Mesendoderm (in vitro differentiated cells): ENCODE measurements at regions not wholly inside any gene's neighbourhood (a gene's known extent, or its start where the extent isn't known, plus 50 kb on each side); places are given as distances from the start of the nearest gene placed in this dataset.
"Not testable (repeated sequence)": the region's sequence is repeated elsewhere in the genome, so short reads cannot be mapped to it uniquely, and the experiment has no call there.

Experiments used
- DNase-seq: peaks from one replicate; pipeline ENCODE4 v3.0.0; 2013
- H2AK5ac ChIP-seq: 2 replicates; pipeline ENCODE4 v1.6.1; 2013; ENCODE audit warnings: low read length, inconsistent platforms
- H2BK120ac ChIP-seq: 2 replicates; pipeline ENCODE4 v1.6.1; 2013; ENCODE audit warnings: low read depth, mild to moderate bottlenecking, low read length, moderate library complexity, mixed read lengths
- H2BK15ac ChIP-seq: replicated peaks from 2 replicates; pipeline ENCODE4 v1.6.1; 2013; ENCODE audit warnings: low read depth, mild to moderate bottlenecking, moderate library complexity
- H2BK5ac ChIP-seq: 2 replicates; pipeline ENCODE4 v1.6.1; 2013; ENCODE audit warnings: low read length, inconsistent platforms
- H3K18ac ChIP-seq: 2 replicates; pipeline ENCODE4 v1.6.1; 2013; ENCODE audit warnings: mild to moderate bottlenecking, low read length, mixed read lengths
- H3K23ac ChIP-seq: one replicate; pipeline ENCODE4 v1.6.1; 2013; ENCODE audit warnings: low read length
- H3K27ac ChIP-seq: 2 replicates; pipeline ENCODE4 v1.5.1; 2013; ENCODE audit warnings: low read depth, mild to moderate bottlenecking, inconsistent platforms, low read length, moderate library complexity
- H3K27me3 ChIP-seq: 2 replicates; pipeline ENCODE4 v1.6.1; 2013; ENCODE audit warnings: low read length, control low read depth, mild to moderate bottlenecking, inconsistent platforms; ENCODE audit not compliant: insufficient read depth, poor library complexity
- H3K36me3 ChIP-seq: 2 replicates; pipeline ENCODE4 v1.6.1; 2013; ENCODE audit warnings: low read length, inconsistent platforms; ENCODE audit not compliant: control insufficient read depth, insufficient read depth
- H3K4ac ChIP-seq: one replicate; pipeline ENCODE4 v1.6.1; 2013; ENCODE audit warnings: low read depth, mild to moderate bottlenecking, low read length, moderate library complexity
- H3K4me1 ChIP-seq: 2 replicates; pipeline ENCODE4 v1.6.1; 2013; ENCODE audit warnings: low read depth, low read length, inconsistent platforms; ENCODE audit not compliant: control insufficient read depth
- H3K4me2 ChIP-seq: 2 replicates; pipeline ENCODE4 v1.6.1; 2013; ENCODE audit warnings: low read length
- H3K4me3 ChIP-seq: 2 replicates; pipeline ENCODE4 v1.5.1; 2013; ENCODE audit warnings: mild to moderate bottlenecking, low read length
- H3K56ac ChIP-seq: one replicate; pipeline ENCODE4 v1.6.1; 2013; ENCODE audit warnings: low read length
- H3K79me1 ChIP-seq: 2 replicates; pipeline ENCODE4 v1.6.1; 2013; ENCODE audit warnings: low read length, inconsistent platforms
- H3K79me2 ChIP-seq: 2 replicates; pipeline ENCODE4 v1.6.1; 2013; ENCODE audit warnings: mild to moderate bottlenecking, low read length; ENCODE audit not compliant: control insufficient read depth, insufficient read depth
- H3K9ac ChIP-seq: 2 replicates; pipeline ENCODE4 v1.6.1; 2013; ENCODE audit warnings: low read length, inconsistent platforms
- H4K5ac ChIP-seq: one replicate; pipeline ENCODE4 v1.6.1; 2013; ENCODE audit warnings: low read length
- H4K8ac ChIP-seq: one replicate; pipeline ENCODE4 v1.6.1; 2013; ENCODE audit warnings: low read depth, mild to moderate bottlenecking, control low read depth, low read length, moderate library complexity
- WGBS: extraction: QIAGEN DNeasy Blood & Tissue Kit; methylation state at CpG from one replicate; pipeline ENCODE4 v1.1.7; 2013; ENCODE audit warnings: low lambda C conversion rate, missing lambda C conversion rate; ENCODE audit not compliant: insufficient coverage; ENCODE audit errors: extremely low coverage; 5-methylcytosine and 5-hydroxymethylcytosine counted together

DNA sequence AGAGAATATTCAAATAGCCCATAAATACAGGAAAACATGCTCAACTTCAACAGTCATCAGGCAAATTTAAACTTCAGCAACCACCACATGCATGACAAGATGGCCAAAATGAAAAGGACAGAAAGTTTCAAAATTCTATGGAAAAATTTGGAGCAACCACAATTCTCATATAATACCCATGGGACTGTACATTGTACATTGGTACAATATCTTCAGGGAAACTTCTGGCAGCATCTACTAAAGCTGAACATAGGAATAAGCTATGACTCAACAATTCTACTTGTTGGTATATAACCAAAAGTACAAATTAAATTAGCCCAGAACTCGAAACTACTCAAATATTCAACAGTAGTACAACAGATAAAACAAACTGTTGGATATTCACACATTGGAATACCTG is 847.6 kb downstream of the TBL1XR1 start:
- no peak overlapping the region for H2BK15ac ChIP-seq
- H3K4me1 ChIP-seq = no peaks in the 10 kb centered on the region
- no peak overlapping the region for H3K56ac ChIP-seq
- no peak overlapping the region for H3K9ac ChIP-seq
- H3K4ac ChIP-seq = no peak overlapping the region
- no peaks in the 10 kb centered on the region for H3K36me3 ChIP-seq
- H3K27me3 ChIP-seq = no peaks in the 10 kb centered on the region
- H2BK5ac ChIP-seq = no peak overlapping the region
- no peak overlapping the region for H4K5ac ChIP-seq
- no peak overlapping the region for H3K23ac ChIP-seq
- no peak overlapping the region for H4K8ac ChIP-seq
- H3K4me3 ChIP-seq = no peak overlapping the region
- no peak overlapping the region for H3K18ac ChIP-seq
- H2AK5ac ChIP-seq = no peak overlapping the region
- no peak overlapping the region for H3K27ac ChIP-seq
- no peak overlapping the region for H3K4me2 ChIP-seq
- WGBS = no CpG with 5 or more reads among the region's 1 CpG
- no peak for DNase-seq
- H2BK120ac ChIP-seq = no peak overlapping the region
- H3K79me2 ChIP-seq = no peaks in the 10 kb centered on the region
- no peaks in the 10 kb centered on the region for H3K79me1 ChIP-seq

- H3K79me2 ChIP-seq = no peaks in the 10 kb centered on the region
Observed at GRCh38 chr3:176347424-176348146, 849.7 kb downstream of the TBL1XR1 start.

GRCh38 chr3:176341963-176342362 is 855.3 kb downstream of the TBL1XR1 start:
- no peaks in the 10 kb centered on the region for H3K79me2 ChIP-seq
- no peak overlapping the region for H3K9ac ChIP-seq
- no peak overlapping the region for H4K5ac ChIP-seq
- no peak overlapping the region for H4K8ac ChIP-seq
- H3K79me1 ChIP-seq = no peaks in the 10 kb centered on the region
- H3K36me3 ChIP-seq = no peaks in the 10 kb centered on the region
- no peak overlapping the region for H2BK5ac ChIP-seq
- H3K4ac ChIP-seq = no peak overlapping the region
- H3K4me2 ChIP-seq = no peak overlapping the region
- H3K18ac ChIP-seq = no peak overlapping the region
- H3K56ac ChIP-seq = no peak overlapping the region
- H2BK120ac ChIP-seq = no peak overlapping the region
- no peak overlapping the region for H3K27ac ChIP-seq
- no peak overlapping the region for H3K4me3 ChIP-seq
- H3K23ac ChIP-seq = no peak overlapping the region
- H3K4me1 ChIP-seq = no peaks in the 10 kb centered on the region
- DNase-seq = no peak
- H3K27me3 ChIP-seq = no peaks in the 10 kb centered on the region
- no CpG with 5 or more reads among the region's 5 CpGs for WGBS
- H2AK5ac ChIP-seq = no peak overlapping the region
- no peak overlapping the region for H2BK15ac ChIP-seq

More at GRCh38 chr3:176347424-176348146, 849.7 kb downstream of the TBL1XR1 start:
- Histone ChIP-seq H2BK120ac (no peak overlapping the region), H3K4ac (no peak overlapping the region), H3K4me3 (no peak overlapping the region), H3K79me1 (no peaks in the 10 kb centered on the region), H3K36me3 (no peaks in the 10 kb centered on the region), H2AK5ac (no peak overlapping the region), H4K8ac (no peak overlapping the region), H3K9ac (no peak overlapping the region), H3K4me2 (no peak overlapping the region), H3K56ac (no peak overlapping the region), H2BK15ac (no peak overlapping the region), H3K4me1 (no peaks in the 10 kb centered on the region), H3K23ac (no peak overlapping the region), H3K27ac (no peak overlapping the region), H2BK5ac (no peak overlapping the region), H4K5ac (no peak overlapping the region), H3K27me3 (no peaks in the 10 kb centered on the region), H3K18ac (no peak overlapping the region)
- WGBS = no CpG with 5 or more reads among the region's 4 CpGs
- DNase-seq = no peak

DNA sequence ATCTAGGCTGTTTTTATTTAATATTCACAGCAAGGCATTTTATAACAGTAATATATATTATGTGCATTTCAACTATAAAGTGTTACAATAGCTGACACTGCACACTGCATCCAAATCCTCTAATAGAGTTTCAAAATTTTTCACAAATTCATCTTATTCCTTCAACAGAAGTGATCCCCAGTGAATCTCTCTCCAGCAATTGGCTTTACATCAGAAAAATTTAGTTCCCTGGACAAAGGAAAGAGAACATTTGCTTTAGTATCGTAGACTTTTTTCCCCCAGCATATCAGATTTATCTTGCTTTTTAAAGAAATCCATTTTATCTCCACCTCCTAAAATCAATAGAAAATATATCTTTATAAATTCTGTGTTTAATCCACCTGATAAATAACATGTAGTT is 868.6 kb downstream of the TBL1XR1 start:
- H3K27me3 ChIP-seq = no peaks in the 10 kb centered on the region
- H3K4me1 ChIP-seq = peaks cover 2% of the 10 kb centered on the region
- no CpG with 5 or more reads among the region's 1 CpG for WGBS
- H3K4me3 ChIP-seq = no peak overlapping the region
- no peaks in the 10 kb centered on the region for H3K36me3 ChIP-seq
- no peak overlapping the region for H3K4me2 ChIP-seq
- no peak overlapping the region for H4K8ac ChIP-seq
- no peak overlapping the region for H3K4ac ChIP-seq
- peaks cover 2% of the 10 kb centered on the region for H3K79me2 ChIP-seq
- no peak overlapping the region for H2BK120ac ChIP-seq
- H3K27ac ChIP-seq = no peak overlapping the region
- no peak overlapping the region for H3K23ac ChIP-seq
- H2BK5ac ChIP-seq = no peak overlapping the region
- no peak overlapping the region for H4K5ac ChIP-seq
- no peak overlapping the region for H3K56ac ChIP-seq
- no peak overlapping the region for H2AK5ac ChIP-seq
- no peak overlapping the region for H3K9ac ChIP-seq
- DNase-seq = no peak
- no peak overlapping the region for H2BK15ac ChIP-seq
- no peak overlapping the region for H3K18ac ChIP-seq
- H3K79me1 ChIP-seq = peaks cover 2% of the 10 kb centered on the region

DNA sequence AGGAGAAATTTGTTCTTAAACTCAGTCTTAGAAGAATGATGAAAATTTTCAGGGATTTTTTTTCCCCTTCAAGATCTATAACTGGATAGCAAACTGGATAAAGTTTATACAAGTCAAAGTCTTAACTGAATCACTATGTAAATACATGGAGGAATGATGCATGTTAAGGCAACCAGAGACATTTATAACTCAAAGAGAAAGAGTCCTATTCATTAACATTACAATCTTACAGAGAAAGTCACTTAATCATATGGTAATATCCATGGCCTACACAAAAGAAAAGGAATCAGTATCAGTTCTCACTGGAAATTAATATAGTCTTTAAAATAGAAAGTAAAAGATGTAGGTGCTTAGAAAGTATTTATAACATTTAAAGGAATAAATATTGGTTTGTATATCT is 869.1 kb downstream of the TBL1XR1 start:
- H3K79me2 ChIP-seq = peaks cover 2% of the 10 kb centered on the region
- H3K4ac ChIP-seq = no peak overlapping the region
- H4K8ac ChIP-seq = no peak overlapping the region
- H3K4me1 ChIP-seq = peaks cover 2% of the 10 kb centered on the region
- H3K4me2 ChIP-seq = no peak overlapping the region
- no peak overlapping the region for H4K5ac ChIP-seq
- no peak overlapping the region for H2BK120ac ChIP-seq
- H3K79me1 ChIP-seq = peaks cover 2% of the 10 kb centered on the region
- H3K9ac ChIP-seq = no peak overlapping the region
- H3K56ac ChIP-seq = no peak overlapping the region
- no peak overlapping the region for H3K27ac ChIP-seq
- H2BK5ac ChIP-seq = no peak overlapping the region
- H3K23ac ChIP-seq = no peak overlapping the region
- DNase-seq = no peak
- H3K4me3 ChIP-seq = no peak overlapping the region
- no peak overlapping the region for H2BK15ac ChIP-seq
- H3K18ac ChIP-seq = no peak overlapping the region
- H3K27me3 ChIP-seq = no peaks in the 10 kb centered on the region
- no peak overlapping the region for H2AK5ac ChIP-seq
- no peaks in the 10 kb centered on the region for H3K36me3 ChIP-seq

- H3K18ac ChIP-seq, H3K27me3 ChIP-seq: not testable (repeated sequence)
- whole genome bisulfite sequencing = no CpG with 5 or more reads among the region's 9 CpGs
Observed at GRCh38 chr3:176326894-176327490, 870.3 kb downstream of the TBL1XR1 start.

More at GRCh38 chr3:176326894-176327490, 870.3 kb downstream of the TBL1XR1 start:
- H3K4ac ChIP-seq, H2AK5ac ChIP-seq, H3K36me3 ChIP-seq, H3K4me2 ChIP-seq, H3K4me3 ChIP-seq, H2BK15ac ChIP-seq, H3K79me1 ChIP-seq, H4K8ac ChIP-seq, H3K23ac ChIP-seq, H2BK5ac ChIP-seq, H3K4me1 ChIP-seq, H4K5ac ChIP-seq, H3K9ac ChIP-seq, H3K79me2 ChIP-seq, H2BK120ac ChIP-seq: not testable (repeated sequence)
- Histone ChIP-seq H3K27ac (peak overlapping the region; percentile 27), H3K56ac (peak overlapping the region; percentile 64)
- peak; percentile 46 for DNase-seq
